Gastroesophageal sphincter (tissue), 4 donors: ENCODE measurements at regions not wholly inside any gene's neighbourhood (a gene's known extent, or its start where the extent isn't known, plus 50 kb on each side); places are given as distances from the start of the nearest gene placed in this dataset.

Experiments
- ATAC-seq: fragments of 150-250 bp; one replicate; pipeline ENCODE4 v1.9.1; 2016; ENCODE audit warnings: mild to moderate bottlenecking, moderate library complexity
- H3K27ac ChIP-seq, 4 donors: fragments of 200-600 bp; sonication (generic) in 3 of 4; 1 replicate in 3 of 4; 2 replicates in 1 of 4; pipeline ENCODE4 v1.5.1; 2016 to 2019
- H3K27me3 ChIP-seq: fragments of 200-600 bp; sonication (generic); one replicate; pipeline ENCODE4 v1.5.1; 2019
- H3K36me3 ChIP-seq, 2 donors: fragments of 200-600 bp; sonication (generic); one replicate each; pipeline ENCODE4 v1.5.1; 2019; ENCODE audit warnings: control low read depth in 1 of 2
- H3K4me1 ChIP-seq, 3 donors: fragments of 200-600 bp; sonication (generic); 1 replicate in 2 of 3; 2 replicates in 1 of 3; pipeline ENCODE4 v1.5.1; 2016 to 2019; ENCODE audit warnings: control low read depth in 2 of 3
- H3K4me3 ChIP-seq, 2 donors: fragments of 200-600 bp; sonication (generic); one replicate each; pipeline ENCODE4 v1.5.1; 2019; ENCODE audit warnings: mild to moderate bottlenecking in 1 of 2, moderate library complexity in 1 of 2
- H3K9me3 ChIP-seq, 3 donors: fragments of 200-600 bp; sonication (generic); one replicate each; pipeline ENCODE4 v1.5.1; 2017 to 2019; ENCODE audit warnings: control low read depth in 2 of 3
- EP300 ChIP-seq: sonication (generic); formaldehyde crosslinking; IDR thresholded peaks from one replicate; pipeline ENCODE4 v1.6.1; 2017; ENCODE audit warnings: antibody characterized with exemption, mild to moderate bottlenecking
- POLR2A ChIP-seq, 2 donors: fragments of 450-650 bp; IDR thresholded peaks; one replicate each; pipeline ENCODE4 v1.6.1; 2017; ENCODE audit warnings: antibody characterized with exemption in 2 of 2, mild to moderate bottlenecking in 2 of 2, moderate library complexity in 1 of 2
- POLR2AphosphoS5 ChIP-seq: sonication (generic); formaldehyde crosslinking; IDR thresholded peaks from one replicate; pipeline ENCODE4 v1.6.1; 2017; ENCODE audit warnings: antibody characterized with exemption
- WGBS, 2 donors: methylation state at CpG; one replicate each; pipeline ENCODE4 v1.1.5; 2018; ENCODE audit warnings: low coverage in 1 of 2; 5-methylcytosine and 5-hydroxymethylcytosine counted together
- TF ChIP-seq, protein P1 (sequence below), 4 experiments: fragments of 200-600 bp in 2 of 4; fragments of 450-650 bp in 2 of 4; sonication (generic) in 1 of 4; IDR thresholded peaks; one replicate each; pipeline ENCODE4 v1.5.1; 2017 to 2019; ENCODE audit warnings: antibody characterized with exemption in 4 of 4, mild to moderate bottlenecking in 2 of 4, moderate library complexity in 2 of 4

DNA sequence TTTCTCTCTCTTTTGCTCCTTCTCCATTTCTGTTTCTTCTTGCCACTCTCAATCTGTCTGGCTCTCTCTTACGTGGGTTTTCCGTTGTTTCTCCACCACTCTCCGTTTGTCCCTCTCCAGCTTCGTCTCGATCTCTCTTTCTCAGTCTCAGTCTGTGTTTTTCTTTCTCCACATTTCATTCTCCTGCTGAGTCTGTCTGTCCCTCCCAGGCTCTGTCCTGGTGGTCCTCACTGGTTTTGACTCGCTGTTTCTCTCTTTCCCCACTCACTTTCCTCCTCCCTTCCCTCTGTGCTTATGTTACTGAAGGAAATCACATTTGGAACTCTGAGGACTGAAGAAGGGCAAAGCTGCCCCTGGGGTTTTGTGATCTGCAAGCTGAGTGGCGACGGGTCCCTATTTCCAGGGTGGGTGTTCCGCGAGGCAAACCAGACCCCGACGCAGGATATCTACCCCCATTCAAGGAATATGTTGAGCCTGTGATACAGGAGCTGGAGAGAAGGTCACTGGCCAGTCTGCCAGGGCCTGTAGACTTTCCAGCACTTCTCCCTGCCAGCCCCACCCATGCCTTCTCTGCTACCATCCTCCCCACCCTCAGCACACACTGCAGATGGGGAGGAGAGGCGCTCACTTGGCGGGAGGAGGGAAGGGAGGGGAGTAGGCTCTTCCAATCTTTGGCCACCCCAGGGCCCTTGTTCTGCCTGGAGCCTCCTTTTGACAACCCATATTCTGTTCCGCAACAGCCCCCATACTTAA, 102.7 kb upstream of the MAP1LC3B2 start:
- peak overlapping the region; percentile 81 to 89 (median 84) for H3K27ac ChIP-seq
- H3K27me3 ChIP-seq: no peaks in the 10 kb centered on the region
- TF ChIP-seq, protein P1, sequence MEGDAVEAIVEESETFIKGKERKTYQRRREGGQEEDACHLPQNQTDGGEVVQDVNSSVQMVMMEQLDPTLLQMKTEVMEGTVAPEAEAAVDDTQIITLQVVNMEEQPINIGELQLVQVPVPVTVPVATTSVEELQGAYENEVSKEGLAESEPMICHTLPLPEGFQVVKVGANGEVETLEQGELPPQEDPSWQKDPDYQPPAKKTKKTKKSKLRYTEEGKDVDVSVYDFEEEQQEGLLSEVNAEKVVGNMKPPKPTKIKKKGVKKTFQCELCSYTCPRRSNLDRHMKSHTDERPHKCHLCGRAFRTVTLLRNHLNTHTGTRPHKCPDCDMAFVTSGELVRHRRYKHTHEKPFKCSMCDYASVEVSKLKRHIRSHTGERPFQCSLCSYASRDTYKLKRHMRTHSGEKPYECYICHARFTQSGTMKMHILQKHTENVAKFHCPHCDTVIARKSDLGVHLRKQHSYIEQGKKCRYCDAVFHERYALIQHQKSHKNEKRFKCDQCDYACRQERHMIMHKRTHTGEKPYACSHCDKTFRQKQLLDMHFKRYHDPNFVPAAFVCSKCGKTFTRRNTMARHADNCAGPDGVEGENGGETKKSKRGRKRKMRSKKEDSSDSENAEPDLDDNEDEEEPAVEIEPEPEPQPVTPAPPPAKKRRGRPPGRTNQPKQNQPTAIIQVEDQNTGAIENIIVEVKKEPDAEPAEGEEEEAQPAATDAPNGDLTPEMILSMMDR (IDR thresholded peaks at IDR 0.05): no peak
- TF ChIP-seq POLR2AphosphoS5 (no peak), POLR2A (IDR thresholded peaks at IDR 0.05) (peak in 1 of 2 donors; percentile 9)
- H3K9me3 ChIP-seq: no peaks in the 10 kb centered on the region
- no peaks in the 10 kb centered on the region for H3K36me3 ChIP-seq
- 37 to 50% methylated on average over 8 to 9 of the region's 15 CpGs for WGBS, 2 donors
- no peak for ATAC-seq
- peaks cover 4 to 29% (median 13%) of the 10 kb centered on the region in 3 donors for H3K4me1 ChIP-seq
- no peak overlapping the region for H3K4me3 ChIP-seq

DNA sequence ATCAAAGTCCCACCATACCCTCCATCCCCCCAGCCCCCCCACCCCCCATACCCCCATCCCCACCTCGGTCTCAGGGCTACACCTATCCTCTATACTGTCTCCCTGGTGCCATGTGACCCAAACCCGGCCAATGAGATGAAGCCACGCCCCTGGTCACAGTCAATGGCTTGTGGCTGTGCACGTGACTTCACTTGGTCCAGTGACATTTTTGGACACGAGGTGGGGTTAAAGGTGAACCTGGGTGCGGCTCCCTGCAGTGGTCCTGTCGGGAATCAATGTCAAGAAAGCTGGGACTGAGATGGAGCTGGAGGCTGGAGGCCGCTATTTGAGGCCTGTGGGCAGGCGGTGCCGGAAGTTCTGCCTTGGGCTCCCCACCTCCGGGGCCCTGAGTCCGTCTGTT, 100.7 kb upstream of the MAP1LC3B2 start:
- H3K4me3 ChIP-seq: no peak overlapping the region
- no peak for ATAC-seq
- TF ChIP-seq, protein P1 (IDR thresholded peaks at IDR 0.05): no peak
- TF ChIP-seq POLR2AphosphoS5: no peak
- no peak for TF ChIP-seq EP300

DNA sequence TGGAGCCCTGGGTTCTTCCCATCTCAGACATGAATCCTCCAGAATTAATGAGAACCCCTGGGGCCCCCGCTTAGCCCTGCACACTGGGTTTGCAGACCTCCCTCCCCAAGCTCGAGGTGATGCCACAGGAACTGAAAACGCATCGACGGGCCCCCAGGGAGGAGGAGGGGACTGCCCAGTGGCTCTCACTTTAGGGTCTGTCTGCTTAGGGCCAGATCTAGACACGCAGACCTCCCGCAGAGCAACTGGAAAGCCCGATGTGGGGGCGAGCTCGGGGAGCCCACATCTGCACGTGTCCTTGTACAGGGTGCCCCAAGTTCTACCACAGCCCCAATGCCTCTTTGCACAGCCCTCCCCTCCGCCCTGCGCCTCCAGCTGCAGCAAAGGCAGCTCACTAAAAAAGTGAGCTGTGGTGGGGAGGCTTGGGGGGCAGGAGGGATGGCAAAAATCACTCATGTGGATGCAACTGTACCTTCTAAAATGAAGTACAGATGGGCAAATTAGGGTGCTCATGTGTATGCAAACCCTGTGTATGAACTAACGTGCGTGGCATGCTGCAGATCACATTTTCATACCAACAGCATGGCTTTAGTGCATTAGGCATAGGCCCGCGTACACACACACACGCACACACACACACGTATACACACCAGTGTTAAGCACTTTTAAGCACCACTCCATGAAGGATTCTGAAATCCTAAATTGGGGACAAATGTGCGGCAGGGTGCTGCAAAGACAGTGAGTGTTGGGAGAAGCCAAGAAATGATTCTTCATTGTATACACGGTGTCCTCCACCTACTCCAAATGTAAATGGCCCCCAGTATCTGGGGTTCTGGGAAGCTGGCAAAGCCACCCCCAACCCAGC, 99.9 kb upstream of the MAP1LC3B2 start:
- no peaks in the 10 kb centered on the region for H3K36me3 ChIP-seq
- TF ChIP-seq, protein P1 (IDR thresholded peaks at IDR 0.05): no peak
- TF ChIP-seq POLR2A (IDR thresholded peaks at IDR 0.05) (no peak), EP300 (no peak), POLR2AphosphoS5 (no peak)
- 85 to 90% methylated on average over 7 to 8 of the region's 21 CpGs for WGBS, 2 donors
- H3K27ac ChIP-seq: no peak overlapping the region
- H3K4me3 ChIP-seq: no peak overlapping the region
- H3K4me1 ChIP-seq: peaks cover 4 to 29% (median 13%) of the 10 kb centered on the region in 3 donors
- no peaks in the 10 kb centered on the region for H3K9me3 ChIP-seq
- no peaks in the 10 kb centered on the region for H3K27me3 ChIP-seq
- no peak for ATAC-seq

More for the DNA sequence above, 100.7 kb upstream of the MAP1LC3B2 start:
- Histone ChIP-seq H3K27me3 (no peaks in the 10 kb centered on the region), H3K36me3 (no peaks in the 10 kb centered on the region), H3K4me1 (peaks cover 4 to 29% (median 13%) of the 10 kb centered on the region in 3 donors), H3K9me3 (no peaks in the 10 kb centered on the region), H3K27ac (no peak overlapping the region)
- 85 to 88% methylated on average over 1 to 9 of the region's 12 CpGs for WGBS, 2 donors

DNA sequence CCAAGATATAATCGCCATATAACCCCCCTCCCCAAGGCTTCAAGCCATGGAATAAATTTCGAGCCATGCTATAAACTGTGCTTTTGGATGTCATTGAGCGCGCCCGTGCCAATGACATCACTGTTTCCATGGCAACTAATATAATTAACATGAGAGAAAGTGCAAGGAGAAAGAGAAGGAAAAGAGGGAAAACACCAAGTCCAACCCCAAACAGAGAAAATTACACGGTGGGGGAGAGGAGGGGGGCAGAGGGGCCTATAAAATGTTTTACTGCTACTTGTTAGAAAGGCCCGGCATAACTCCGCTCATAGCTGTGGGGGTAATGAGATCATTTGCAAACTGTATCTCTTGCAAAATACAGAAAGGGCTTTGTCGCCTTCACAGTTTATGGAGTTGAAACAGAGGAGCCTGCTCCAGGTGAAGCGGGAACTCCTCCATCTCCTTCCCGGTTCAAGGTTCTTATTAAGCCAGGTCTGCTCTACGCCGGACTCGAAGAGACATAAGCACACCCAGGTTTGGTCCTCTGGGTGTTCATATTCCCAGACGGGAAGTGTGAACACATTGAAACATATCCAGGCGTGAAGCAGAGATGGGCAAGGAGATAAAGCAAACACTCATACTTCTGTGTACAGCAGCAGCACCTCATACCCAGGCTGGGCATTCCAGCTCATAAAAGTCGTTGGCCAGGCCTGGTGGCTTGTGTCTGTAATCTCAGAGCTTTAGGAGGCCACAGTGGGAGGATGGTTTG, 99.1 kb upstream of the MAP1LC3B2 start:
- WGBS, 2 donors: 81% methylated on average over 13 to 15 of the region's 17 CpGs
- no peak overlapping the region for H3K27ac ChIP-seq

More for the DNA sequence above, 99.1 kb upstream of the MAP1LC3B2 start:
- no peaks in the 10 kb centered on the region for H3K9me3 ChIP-seq
- H3K4me3 ChIP-seq: no peak overlapping the region
- ATAC-seq: no peak
- H3K4me1 ChIP-seq: peaks cover 0 to 22% (median 9%) of the 10 kb centered on the region in 3 donors
- TF ChIP-seq, protein P1 (IDR thresholded peaks at IDR 0.05): no peak
- TF ChIP-seq POLR2AphosphoS5: no peak
- no peak for TF ChIP-seq POLR2A (IDR thresholded peaks at IDR 0.05)
- no peak for TF ChIP-seq EP300
- no peaks in the 10 kb centered on the region for H3K27me3 ChIP-seq
- no peaks in the 10 kb centered on the region for H3K36me3 ChIP-seq
